ENCODE measurements at regions not wholly inside any gene's neighbourhood (a gene's known extent, or its start where the extent isn't known, plus 50 kb on each side); places are given as distances from the start of the nearest gene placed in this dataset.

DNA sequence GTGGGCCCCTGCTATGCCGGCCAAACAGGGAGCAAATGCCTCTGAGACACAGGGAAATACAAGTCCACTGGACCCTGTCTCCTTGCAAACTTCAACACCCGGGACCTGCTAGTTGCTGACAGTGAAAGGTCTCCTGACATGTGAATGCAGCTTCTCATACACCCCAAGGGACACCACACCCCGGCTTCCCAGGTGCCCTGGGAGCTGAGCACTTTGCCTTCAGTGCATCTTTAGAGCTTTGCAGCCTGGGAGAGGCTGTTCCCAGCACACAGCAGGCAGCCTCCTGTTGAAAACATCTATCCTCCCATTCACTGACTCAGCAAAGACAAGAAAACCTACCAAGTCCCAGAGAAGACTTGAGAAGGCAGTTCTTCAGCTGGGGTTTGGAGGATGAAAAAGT is 143.4 kb downstream of the COL6A3 start:
- no peaks in the 10 kb centered on the region for H3K9me3 Mint-ChIP-seq (ENCODE audit: unreplicated experiment)
- no peak overlapping the region for H3K27ac Mint-ChIP-seq (ENCODE audit: unreplicated experiment)

DNA sequence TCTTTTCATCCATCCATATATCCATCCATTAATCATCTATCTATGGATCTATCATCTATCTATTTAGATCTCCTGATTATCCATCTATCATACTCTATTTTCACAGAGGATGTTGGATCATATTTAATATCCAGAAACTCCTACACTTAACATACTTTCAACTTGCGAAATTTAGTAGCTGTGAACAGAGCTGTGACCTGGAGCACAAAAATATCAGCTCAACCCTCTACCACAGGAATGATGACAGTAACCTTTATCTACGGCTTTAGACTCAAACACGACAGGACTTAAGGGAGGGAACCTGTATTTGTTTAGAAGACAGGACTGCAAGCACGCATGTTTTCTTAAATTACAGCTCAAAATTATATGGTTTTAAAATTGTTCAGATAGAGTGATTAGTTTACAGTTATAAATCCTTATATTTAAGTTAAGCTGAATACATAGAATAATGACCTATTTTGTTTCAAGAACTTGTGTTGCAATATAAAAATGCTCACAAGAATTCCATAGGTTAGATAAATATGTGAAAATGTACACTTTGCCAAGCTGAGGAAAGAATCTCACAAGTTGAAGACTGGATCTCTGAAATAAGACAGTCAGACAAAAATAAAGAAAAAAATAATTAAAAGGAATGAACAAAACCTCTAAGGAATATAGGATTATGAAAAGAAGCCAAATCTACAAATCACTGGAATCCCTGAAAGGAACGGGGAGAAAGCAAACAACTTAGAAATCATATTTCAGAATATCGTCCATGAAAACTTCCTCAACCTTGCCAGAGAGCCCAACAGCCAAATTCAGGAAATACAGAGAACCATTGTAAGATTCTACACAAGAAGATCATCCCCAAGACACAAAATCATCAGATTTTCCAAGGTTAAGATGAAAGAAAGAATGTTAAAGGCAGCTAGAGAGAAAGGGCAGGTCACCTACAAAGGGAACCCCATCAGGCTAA is 142.0 kb downstream of the COL6A3 start:
- TF ChIP-seq, protein P1, sequence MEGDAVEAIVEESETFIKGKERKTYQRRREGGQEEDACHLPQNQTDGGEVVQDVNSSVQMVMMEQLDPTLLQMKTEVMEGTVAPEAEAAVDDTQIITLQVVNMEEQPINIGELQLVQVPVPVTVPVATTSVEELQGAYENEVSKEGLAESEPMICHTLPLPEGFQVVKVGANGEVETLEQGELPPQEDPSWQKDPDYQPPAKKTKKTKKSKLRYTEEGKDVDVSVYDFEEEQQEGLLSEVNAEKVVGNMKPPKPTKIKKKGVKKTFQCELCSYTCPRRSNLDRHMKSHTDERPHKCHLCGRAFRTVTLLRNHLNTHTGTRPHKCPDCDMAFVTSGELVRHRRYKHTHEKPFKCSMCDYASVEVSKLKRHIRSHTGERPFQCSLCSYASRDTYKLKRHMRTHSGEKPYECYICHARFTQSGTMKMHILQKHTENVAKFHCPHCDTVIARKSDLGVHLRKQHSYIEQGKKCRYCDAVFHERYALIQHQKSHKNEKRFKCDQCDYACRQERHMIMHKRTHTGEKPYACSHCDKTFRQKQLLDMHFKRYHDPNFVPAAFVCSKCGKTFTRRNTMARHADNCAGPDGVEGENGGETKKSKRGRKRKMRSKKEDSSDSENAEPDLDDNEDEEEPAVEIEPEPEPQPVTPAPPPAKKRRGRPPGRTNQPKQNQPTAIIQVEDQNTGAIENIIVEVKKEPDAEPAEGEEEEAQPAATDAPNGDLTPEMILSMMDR (IDR thresholded peaks at IDR 0.05; ENCODE audit: partially characterized antibody, unreplicated experiment): no peak
- Mint-ChIP-seq H3K4me1 (ENCODE audit: low read depth, unreplicated experiment) (no peaks in the 10 kb centered on the region), H3K4me3 (ENCODE audit: unreplicated experiment) (no peak overlapping the region), H3K9me3 (ENCODE audit: unreplicated experiment) (no peaks in the 10 kb centered on the region), H3K27ac (ENCODE audit: unreplicated experiment) (no peak overlapping the region), H3K36me3 (ENCODE audit: unreplicated experiment) (no peaks in the 10 kb centered on the region), H3K27me3 (ENCODE audit: unreplicated experiment) (no peaks in the 10 kb centered on the region)
- no peak for DNase-seq

More for the DNA sequence above, 143.4 kb downstream of the COL6A3 start:
- Mint-ChIP-seq H3K4me1 (ENCODE audit: low read depth, unreplicated experiment) (no peaks in the 10 kb centered on the region), H3K27me3 (ENCODE audit: unreplicated experiment) (no peaks in the 10 kb centered on the region), H3K36me3 (ENCODE audit: unreplicated experiment) (no peaks in the 10 kb centered on the region), H3K4me3 (ENCODE audit: unreplicated experiment) (no peak overlapping the region)
- no peak for DNase-seq
- TF ChIP-seq, protein P1 (IDR thresholded peaks at IDR 0.05; ENCODE audit: partially characterized antibody, unreplicated experiment): no peak

Measured in glutamatergic neuron (in vitro differentiated cells).